Right atrium auricular region (tissue), 2 donors: ENCODE measurements at regions not wholly inside any gene's neighbourhood (a gene's known extent, or its start where the extent isn't known, plus 50 kb on each side); places are given as distances from the start of the nearest gene placed in this dataset.

ENCODE experiments used
- DNase-seq: peaks from one replicate; pipeline ENCODE4 v3.0.0-alpha.2; 2019; ENCODE audit warnings: low spot score
- H3K27ac ChIP-seq, 2 donors: fragments of 200-600 bp; sonication (generic); 1 replicate in 1 of 2; 2 replicates in 1 of 2; pipeline ENCODE4 v1.5.1; 2016 to 2019
- H3K27me3 ChIP-seq, 2 donors: fragments of 200-600 bp; sonication (generic); one replicate each; pipeline versions ENCODE4 v1.5.1 to v1.6.0; 2017 to 2019
- H3K36me3 ChIP-seq: fragments of 200-600 bp; sonication (generic); one replicate; pipeline ENCODE4 v1.5.1; 2016
- H3K4me1 ChIP-seq, 2 donors: fragments of 200-600 bp; sonication (generic); one replicate each; pipeline versions ENCODE4 v1.5.1 to v1.6.0; 2017 to 2019
- H3K4me3 ChIP-seq, 2 donors: fragments of 200-600 bp; sonication (generic); 1 replicate in 1 of 2; 2 replicates in 1 of 2; pipeline ENCODE4 v1.5.1; 2017 to 2019; ENCODE audit warnings: mild to moderate bottlenecking in 1 of 2, moderate library complexity in 1 of 2
- H3K9me3 ChIP-seq, 2 donors: fragments of 200-600 bp; sonication (generic); one replicate each; pipeline ENCODE4 v1.5.1; 2019
- CTCF ChIP-seq, 2 donors: fragments of 200-600 bp; sonication (generic); IDR thresholded peaks; one replicate each; pipeline ENCODE4 v1.5.1; 2019; ENCODE audit warnings: antibody characterized with exemption in 2 of 2

GRCh38 chr10:78515038-78515872 lies 481.6 kb downstream of the RPS24 start:
- H3K4me3 ChIP-seq, result no peak overlapping the region
- no peaks in the 10 kb centered on the region for H3K9me3 ChIP-seq
- H3K36me3 ChIP-seq, result no peaks in the 10 kb centered on the region
- DNase-seq, result no peak
- peak overlapping the region in 1 of 2 donors; percentile 51 for H3K27ac ChIP-seq
- no peaks in the 10 kb centered on the region for H3K27me3 ChIP-seq
- peaks cover 0 to 14% of the 10 kb centered on the region in 2 donors for H3K4me1 ChIP-seq
- TF ChIP-seq CTCF (IDR thresholded peaks at IDR 0.05), result no peak

- H3K27ac ChIP-seq, result no peak overlapping the region
- no peak overlapping the region for H3K4me3 ChIP-seq
- H3K9me3 ChIP-seq, result no peaks in the 10 kb centered on the region
- H3K27me3 ChIP-seq, result no peaks in the 10 kb centered on the region
- no peak for TF ChIP-seq CTCF (IDR thresholded peaks at IDR 0.05)
- H3K4me1 ChIP-seq, result peaks cover 0 to 14% of the 10 kb centered on the region in 2 donors
- H3K36me3 ChIP-seq, result no peaks in the 10 kb centered on the region
- DNase-seq, result no peak
These were observed 482.1 kb downstream of the RPS24 start for GRCh38 chr10:78515873-78516153.

- H3K27me3 ChIP-seq, result no peaks in the 10 kb centered on the region
- DNase-seq, result no peak
- no peak overlapping the region for H3K27ac ChIP-seq
- TF ChIP-seq CTCF (IDR thresholded peaks at IDR 0.05), result no peak
- no peaks in the 10 kb centered on the region for H3K36me3 ChIP-seq
- no peak overlapping the region for H3K4me3 ChIP-seq
- H3K4me1 ChIP-seq, result peaks cover 0 to 14% of the 10 kb centered on the region in 2 donors
- no peaks in the 10 kb centered on the region for H3K9me3 ChIP-seq
These were observed 482.6 kb downstream of the RPS24 start for GRCh38 chr10:78516236-78516635.

GRCh38 chr10:78516756-78517155 lies 483.1 kb downstream of the RPS24 start:
- Histone ChIP-seq H3K27ac (no peak overlapping the region), H3K9me3 (no peaks in the 10 kb centered on the region), H3K4me3 (no peak overlapping the region), H3K4me1 (peaks cover 0 to 13% of the 10 kb centered on the region in 2 donors), H3K36me3 (no peaks in the 10 kb centered on the region), H3K27me3 (no peaks in the 10 kb centered on the region)
- no peak for TF ChIP-seq CTCF (IDR thresholded peaks at IDR 0.05)
- no peak for DNase-seq

GRCh38 chr10:78518224-78518623 lies 484.6 kb downstream of the RPS24 start:
- TF ChIP-seq CTCF (IDR thresholded peaks at IDR 0.05), result no peak
- Histone ChIP-seq H3K27ac (no peak overlapping the region), H3K4me1 (peaks cover 0 to 8% of the 10 kb centered on the region in 2 donors), H3K4me3 (no peak overlapping the region), H3K36me3 (no peaks in the 10 kb centered on the region), H3K27me3 (no peaks in the 10 kb centered on the region), H3K9me3 (no peaks in the 10 kb centered on the region)
- DNase-seq, result no peak
